ENCODE measurements at regions not wholly inside any gene's neighbourhood (a gene's known extent, or its start where the extent isn't known, plus 50 kb on each side); places are given as distances from the start of the nearest gene placed in this dataset.

- Mint-ChIP-seq H3K9me3 (no peaks in the 10 kb centered on the region), H3K36me3 (ENCODE audit: low read depth) (no peaks in the 10 kb centered on the region), H3K27me3 (ENCODE audit: low read depth) (no peaks in the 10 kb centered on the region), H3K4me1 (ENCODE audit: low read depth) (peaks cover 9% of the 10 kb centered on the region), H3K4me3 (no peak overlapping the region), H3K27ac (no peak overlapping the region)
- CTCF ChIA-PET, result interaction anchor here (0.6 kb wide), 1 partner anchor 13 kb away, joined by 3 read pairs; no protein-coding TSS in a partner anchor
- intact Hi-C loops (cut with micrococcal nuclease), result loop anchor here (5.0 to 10.0 kb wide), 2 partner anchors 208 to 305 kb away; no protein-coding TSS in a partner anchor
- DNase-seq, result no peak
These were observed 191.8 kb downstream of the QDPR start for GRCh38 chr4:17320046-17320445.

- Mint-ChIP-seq H3K4me3 (no peak overlapping the region), H3K36me3 (ENCODE audit: low read depth) (no peaks in the 10 kb centered on the region), H3K4me1 (ENCODE audit: low read depth) (no peaks in the 10 kb centered on the region), H3K27ac (no peak overlapping the region), H3K27me3 (ENCODE audit: low read depth) (no peaks in the 10 kb centered on the region), H3K9me3 (no peaks in the 10 kb centered on the region)
- CTCF ChIA-PET, result no interaction called here
- intact Hi-C loops (cut with micrococcal nuclease), result no loop called here
- no peak for DNase-seq
These were observed 194.4 kb downstream of the QDPR start for GRCh38 chr4:17317526-17317925.

DNA sequence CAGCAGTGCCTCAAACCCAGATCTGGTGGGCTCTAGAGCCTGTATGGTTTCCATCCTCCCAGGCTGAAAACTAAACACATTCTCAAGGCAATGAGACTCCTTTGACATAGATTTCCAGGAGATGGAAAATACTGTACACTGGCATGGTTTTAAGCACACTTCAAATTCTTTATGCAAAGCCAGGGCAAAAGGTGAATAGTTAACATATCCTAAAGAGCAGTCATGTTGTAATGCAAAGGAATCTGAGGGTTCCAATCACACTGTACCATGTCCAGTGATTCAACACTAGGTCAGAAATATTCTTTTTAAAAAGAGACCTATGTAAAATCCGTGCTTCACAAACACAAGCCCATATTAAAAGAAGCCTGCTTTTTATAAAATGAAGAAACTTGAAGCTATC lies 195.3 kb downstream of the QDPR start:
- Mint-ChIP-seq H3K27me3 (ENCODE audit: low read depth) (no peaks in the 10 kb centered on the region), H3K36me3 (ENCODE audit: low read depth) (no peaks in the 10 kb centered on the region), H3K4me3 (no peak overlapping the region), H3K4me1 (ENCODE audit: low read depth) (no peaks in the 10 kb centered on the region), H3K27ac (no peak overlapping the region), H3K9me3 (no peaks in the 10 kb centered on the region)
- intact Hi-C loops (cut with micrococcal nuclease), result no loop called here
- CTCF ChIA-PET, result interaction anchor here (1.6 kb wide), 1 partner anchor 131 kb away, joined by 6 read pairs; no protein-coding TSS in a partner anchor
- no peak for DNase-seq

DNA sequence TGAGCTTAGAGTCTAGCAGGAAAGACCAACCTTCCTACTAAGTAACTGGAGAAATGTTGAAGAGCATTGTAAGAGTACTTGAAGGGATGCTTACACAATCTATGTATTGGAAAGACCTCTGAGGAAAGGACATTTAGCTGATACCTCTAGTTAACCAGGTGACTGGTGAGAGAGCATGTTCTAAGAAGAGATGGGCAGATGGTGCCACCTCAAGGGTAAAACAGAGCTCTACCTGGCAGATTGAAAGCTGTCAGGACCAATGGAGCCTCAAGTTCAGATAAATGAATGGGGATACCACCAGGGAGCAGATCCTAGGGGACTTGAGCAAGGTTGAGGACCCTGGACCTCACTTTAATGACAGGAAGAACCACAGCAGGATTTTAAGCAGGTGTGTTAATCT lies 196.4 kb downstream of the QDPR start:
- no peak for DNase-seq
- Mint-ChIP-seq H3K27me3 (ENCODE audit: low read depth) (peaks cover 3% of the 10 kb centered on the region), H3K9me3 (no peaks in the 10 kb centered on the region), H3K4me1 (ENCODE audit: low read depth) (no peaks in the 10 kb centered on the region), H3K4me3 (no peak overlapping the region), H3K36me3 (ENCODE audit: low read depth) (no peaks in the 10 kb centered on the region), H3K27ac (no peak overlapping the region)
- CTCF ChIA-PET, result interaction anchor here (0.8 to 1.6 kb wide), 2 partner anchors 35 to 132 kb away, joined by 3 to 6 read pairs; no protein-coding TSS in a partner anchor
- intact Hi-C loops (cut with micrococcal nuclease), result no loop called here

DNA sequence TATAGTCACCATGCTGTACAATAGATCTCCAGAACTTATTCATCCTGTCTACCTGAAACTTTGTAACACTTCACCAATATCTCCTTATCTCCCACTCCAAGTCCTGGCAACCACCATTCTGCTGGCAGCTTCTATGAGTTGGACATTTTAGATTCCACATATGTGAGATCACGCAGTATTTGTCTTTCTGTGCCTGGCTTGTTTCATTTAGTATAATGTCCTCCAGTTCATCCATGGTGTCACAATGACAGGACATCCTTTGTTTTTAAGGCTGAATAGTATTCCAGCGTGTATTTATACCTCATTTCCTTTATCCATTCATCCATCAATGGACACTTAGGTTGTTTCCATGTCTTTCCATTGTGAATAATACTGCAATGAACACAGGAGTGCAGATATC lies 198.7 kb downstream of the QDPR start:
- intact Hi-C loops (cut with micrococcal nuclease), result no loop called here
- Mint-ChIP-seq H3K4me1 (ENCODE audit: low read depth) (no peaks in the 10 kb centered on the region), H3K27ac (no peak overlapping the region), H3K9me3 (no peaks in the 10 kb centered on the region), H3K27me3 (ENCODE audit: low read depth) (peaks cover 5% of the 10 kb centered on the region), H3K4me3 (no peak overlapping the region), H3K36me3 (ENCODE audit: low read depth) (no peaks in the 10 kb centered on the region)
- no peak for DNase-seq
- CTCF ChIA-PET, result no interaction called here

DNA sequence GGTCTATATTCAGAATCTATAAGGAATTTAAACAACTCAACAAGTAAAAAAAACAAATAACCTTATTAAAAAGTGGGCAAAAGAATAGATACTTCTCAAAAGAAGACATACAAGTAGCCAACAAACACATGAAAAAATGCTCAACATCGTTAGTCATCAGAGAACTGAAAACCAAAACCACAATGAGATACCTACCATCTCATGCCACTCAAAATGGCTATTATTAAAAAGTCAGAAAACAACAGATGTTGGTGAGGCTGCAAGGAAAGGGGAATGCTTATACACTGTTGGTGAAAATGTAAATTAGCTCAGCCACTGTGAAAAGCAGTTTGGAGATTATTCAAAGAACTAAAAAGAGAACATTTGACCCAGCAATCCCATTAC lies 201.6 kb downstream of the QDPR start:
- CTCF ChIA-PET, result no interaction called here

GRCh38 chr4:17309567-17310268 lies 202.2 kb downstream of the QDPR start:
- no peaks in the 10 kb centered on the region for H3K36me3 Mint-ChIP-seq (ENCODE audit: low read depth)
- H3K27ac Mint-ChIP-seq, result no peak overlapping the region
- no peaks in the 10 kb centered on the region for H3K9me3 Mint-ChIP-seq
- intact Hi-C loops (cut with micrococcal nuclease), result no loop called here
- no peak overlapping the region for H3K4me3 Mint-ChIP-seq
- H3K27me3 Mint-ChIP-seq (ENCODE audit: low read depth), result peaks cover 5% of the 10 kb centered on the region
- DNase-seq, result no peak
- H3K4me1 Mint-ChIP-seq (ENCODE audit: low read depth), result no peaks in the 10 kb centered on the region
- CTCF ChIA-PET, result no interaction called here

More for the DNA sequence above, 201.6 kb downstream of the QDPR start:
- intact Hi-C loops (cut with micrococcal nuclease), result no loop called here
- Mint-ChIP-seq H3K4me3 (no peak overlapping the region), H3K9me3 (no peaks in the 10 kb centered on the region), H3K27ac (no peak overlapping the region), H3K27me3 (ENCODE audit: low read depth) (peaks cover 5% of the 10 kb centered on the region), H3K36me3 (ENCODE audit: low read depth) (no peaks in the 10 kb centered on the region), H3K4me1 (ENCODE audit: low read depth) (no peaks in the 10 kb centered on the region)
- DNase-seq, result no peak

DNA sequence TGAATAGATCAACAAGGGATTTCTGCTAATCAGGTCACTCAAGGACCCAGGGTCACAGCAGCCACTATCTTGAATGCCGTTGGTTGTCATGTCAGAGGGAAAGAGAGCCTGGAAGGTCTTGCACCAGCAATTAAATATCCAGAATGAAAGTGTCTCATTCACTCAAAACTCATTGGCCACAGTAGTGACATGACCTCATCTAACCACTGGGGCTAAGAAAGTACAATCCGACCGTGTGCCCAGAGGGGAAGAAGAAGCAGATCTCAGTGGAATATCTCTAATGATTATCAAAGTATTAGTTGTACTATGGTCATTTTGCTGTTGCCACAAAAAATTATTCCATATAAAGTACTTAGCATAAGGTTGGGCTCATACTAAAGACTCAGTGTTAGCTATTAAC lies 210.0 kb downstream of the QDPR start:
- Mint-ChIP-seq H3K27me3 (ENCODE audit: low read depth) (peaks cover 13% of the 10 kb centered on the region), H3K4me1 (ENCODE audit: low read depth) (no peaks in the 10 kb centered on the region), H3K9me3 (peaks cover 2% of the 10 kb centered on the region), H3K36me3 (ENCODE audit: low read depth) (no peaks in the 10 kb centered on the region), H3K4me3 (no peak overlapping the region), H3K27ac (no peak overlapping the region)
- intact Hi-C loops (cut with micrococcal nuclease), result no loop called here
- no peak for DNase-seq
- CTCF ChIA-PET, result no interaction called here

GRCh38 chr4:17301266-17301665 lies 210.6 kb downstream of the QDPR start:
- Mint-ChIP-seq H3K27me3 (ENCODE audit: low read depth) (peaks cover 14% of the 10 kb centered on the region), H3K9me3 (peaks cover 2% of the 10 kb centered on the region), H3K4me1 (ENCODE audit: low read depth) (no peaks in the 10 kb centered on the region), H3K4me3 (no peak overlapping the region), H3K27ac (no peak overlapping the region), H3K36me3 (ENCODE audit: low read depth) (no peaks in the 10 kb centered on the region)
- no peak for DNase-seq
- intact Hi-C loops (cut with micrococcal nuclease), result no loop called here
- CTCF ChIA-PET, result no interaction called here

- intact Hi-C loops (cut with micrococcal nuclease), result no loop called here
- peaks cover 16% of the 10 kb centered on the region for H3K27me3 Mint-ChIP-seq (ENCODE audit: low read depth)
- no peaks in the 10 kb centered on the region for H3K36me3 Mint-ChIP-seq (ENCODE audit: low read depth)
- no peak overlapping the region for H3K27ac Mint-ChIP-seq
- no peaks in the 10 kb centered on the region for H3K9me3 Mint-ChIP-seq
- CTCF ChIA-PET, result no interaction called here
- DNase-seq, result no peak
- H3K4me3 Mint-ChIP-seq, result no peak overlapping the region
- H3K4me1 Mint-ChIP-seq (ENCODE audit: low read depth), result no peaks in the 10 kb centered on the region
These were observed 214.7 kb downstream of the QDPR start for GRCh38 chr4:17296921-17297890.

DNA sequence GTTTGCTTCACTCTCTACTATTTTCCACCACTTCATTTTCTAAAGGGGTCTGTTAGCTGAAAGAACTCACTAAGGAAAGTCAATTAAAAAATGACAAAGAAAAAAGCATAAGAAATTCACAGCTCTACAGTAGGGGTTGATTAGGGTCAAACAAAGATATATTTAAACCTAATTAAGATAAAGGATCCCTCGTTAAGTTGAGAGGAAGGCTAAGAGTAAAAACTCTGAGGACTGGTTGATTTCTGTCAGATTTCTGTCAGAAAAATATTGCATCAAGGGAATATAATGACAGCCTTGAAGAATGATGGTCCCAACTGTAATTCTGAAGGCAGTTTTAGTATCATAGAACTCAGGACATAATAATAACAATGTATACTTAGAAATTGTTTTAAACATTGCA lies 218.0 kb downstream of the QDPR start:
- intact Hi-C loops (cut with micrococcal nuclease), result no loop called here
- CTCF ChIA-PET, result interaction anchor here (1.0 to 1.3 kb wide), 2 partner anchors 154 to 178 kb away, joined by 3 read pairs; no protein-coding TSS in a partner anchor
- Mint-ChIP-seq H3K27ac (no peak overlapping the region), H3K27me3 (ENCODE audit: low read depth) (peaks cover 4% of the 10 kb centered on the region), H3K36me3 (ENCODE audit: low read depth) (no peaks in the 10 kb centered on the region), H3K4me3 (no peak overlapping the region), H3K4me1 (ENCODE audit: low read depth) (no peaks in the 10 kb centered on the region), H3K9me3 (no peaks in the 10 kb centered on the region)
- DNase-seq, result no peak

- H3K27me3 Mint-ChIP-seq (ENCODE audit: low read depth), result peaks cover 4% of the 10 kb centered on the region
- no peaks in the 10 kb centered on the region for H3K4me1 Mint-ChIP-seq (ENCODE audit: low read depth)
- no peaks in the 10 kb centered on the region for H3K9me3 Mint-ChIP-seq
- intact Hi-C loops (cut with micrococcal nuclease), result no loop called here
- H3K4me3 Mint-ChIP-seq, result no peak overlapping the region
- CTCF ChIA-PET, result no interaction called here
- H3K27ac Mint-ChIP-seq, result no peak overlapping the region
- H3K36me3 Mint-ChIP-seq (ENCODE audit: low read depth), result no peaks in the 10 kb centered on the region
- DNase-seq, result no peak
These were observed 223.7 kb downstream of the QDPR start for GRCh38 chr4:17288151-17288550.
